Gastroesophageal sphincter (tissue), 4 donors: ENCODE measurements at regions not wholly inside any gene's neighbourhood (a gene's known extent, or its start where the extent isn't known, plus 50 kb on each side); places are given as distances from the start of the nearest gene placed in this dataset.

Source experiments
- ATAC-seq: fragments of 150-250 bp; one replicate; pipeline ENCODE4 v1.9.1; 2016; ENCODE audit warnings: mild to moderate bottlenecking, moderate library complexity
- H3K27ac ChIP-seq, 4 donors: fragments of 200-600 bp; sonication (generic) in 3 of 4; 1 replicate in 3 of 4; 2 replicates in 1 of 4; pipeline ENCODE4 v1.5.1; 2016 to 2019
- H3K27me3 ChIP-seq: fragments of 200-600 bp; sonication (generic); one replicate; pipeline ENCODE4 v1.5.1; 2019
- H3K36me3 ChIP-seq, 2 donors: fragments of 200-600 bp; sonication (generic); one replicate each; pipeline ENCODE4 v1.5.1; 2019; ENCODE audit warnings: control low read depth in 1 of 2
- H3K4me1 ChIP-seq, 3 donors: fragments of 200-600 bp; sonication (generic); 1 replicate in 2 of 3; 2 replicates in 1 of 3; pipeline ENCODE4 v1.5.1; 2016 to 2019; ENCODE audit warnings: control low read depth in 2 of 3
- H3K4me3 ChIP-seq, 2 donors: fragments of 200-600 bp; sonication (generic); one replicate each; pipeline ENCODE4 v1.5.1; 2019; ENCODE audit warnings: mild to moderate bottlenecking in 1 of 2, moderate library complexity in 1 of 2
- H3K9me3 ChIP-seq, 3 donors: fragments of 200-600 bp; sonication (generic); one replicate each; pipeline ENCODE4 v1.5.1; 2017 to 2019; ENCODE audit warnings: control low read depth in 2 of 3
- CTCF ChIP-seq, 4 experiments: fragments of 200-600 bp in 2 of 4; fragments of 450-650 bp in 2 of 4; sonication (generic) in 1 of 4; IDR thresholded peaks; one replicate each; pipeline ENCODE4 v1.5.1; 2017 to 2019; ENCODE audit warnings: antibody characterized with exemption in 4 of 4, mild to moderate bottlenecking in 2 of 4, moderate library complexity in 2 of 4
- EP300 ChIP-seq: sonication (generic); formaldehyde crosslinking; IDR thresholded peaks from one replicate; pipeline ENCODE4 v1.6.1; 2017; ENCODE audit warnings: antibody characterized with exemption, mild to moderate bottlenecking
- POLR2A ChIP-seq, 2 donors: fragments of 450-650 bp; IDR thresholded peaks; one replicate each; pipeline ENCODE4 v1.6.1; 2017; ENCODE audit warnings: antibody characterized with exemption in 2 of 2, mild to moderate bottlenecking in 2 of 2, moderate library complexity in 1 of 2
- POLR2AphosphoS5 ChIP-seq: sonication (generic); formaldehyde crosslinking; IDR thresholded peaks from one replicate; pipeline ENCODE4 v1.6.1; 2017; ENCODE audit warnings: antibody characterized with exemption
- WGBS, 2 donors: methylation state at CpG; one replicate each; pipeline ENCODE4 v1.1.5; 2018; ENCODE audit warnings: low coverage in 1 of 2; 5-methylcytosine and 5-hydroxymethylcytosine counted together

- H3K27me3 ChIP-seq: peaks cover 8% of the 10 kb centered on the region
- 37 to 48% methylated on average over 3 to 4 of the region's 4 CpGs for WGBS, 2 donors
- no peak for TF ChIP-seq POLR2AphosphoS5
- no peak for TF ChIP-seq POLR2A (IDR thresholded peaks at IDR 0.05)
- TF ChIP-seq EP300: no peak
- TF ChIP-seq CTCF (IDR thresholded peaks at IDR 0.05): no peak
These were observed 260.2 kb downstream of the INSIG2 start for GRCh38 chr2:118348380-118349034.

GRCh38 chr2:118345465-118345864, 257.2 kb downstream of the INSIG2 start:
- Histone ChIP-seq H3K9me3 (peaks cover 0 to 4% (median 0%) of the 10 kb centered on the region in 3 donors), H3K27ac (no peak overlapping the region), H3K4me1 (no peaks in the 10 kb centered on the region), H3K36me3 (no peaks in the 10 kb centered on the region), H3K4me3 (no peak overlapping the region), H3K27me3 (peaks cover 8% of the 10 kb centered on the region)
- no peak for TF ChIP-seq CTCF (IDR thresholded peaks at IDR 0.05)
- TF ChIP-seq POLR2AphosphoS5: no peak
- TF ChIP-seq EP300: no peak
- no peak for TF ChIP-seq POLR2A (IDR thresholded peaks at IDR 0.05)
- WGBS, 2 donors: 63 to 76% methylated on average over 2 to 3 of the region's 3 CpGs
- no peak for ATAC-seq

More at GRCh38 chr2:118348380-118349034, 260.2 kb downstream of the INSIG2 start:
- H3K9me3 ChIP-seq: no peaks in the 10 kb centered on the region
- no peak overlapping the region for H3K4me3 ChIP-seq
- no peaks in the 10 kb centered on the region for H3K4me1 ChIP-seq
- ATAC-seq: no peak
- no peaks in the 10 kb centered on the region for H3K36me3 ChIP-seq
- H3K27ac ChIP-seq: no peak overlapping the region

- TF ChIP-seq CTCF (IDR thresholded peaks at IDR 0.05) (no peak), EP300 (no peak)
- Histone ChIP-seq H3K4me1 (no peaks in the 10 kb centered on the region), H3K36me3 (no peaks in the 10 kb centered on the region), H3K27me3 (no peaks in the 10 kb centered on the region), H3K4me3 (no peak overlapping the region), H3K9me3 (peaks cover 0 to 14% (median 0%) of the 10 kb centered on the region in 3 donors), H3K27ac (no peak overlapping the region)
- WGBS, 2 donors: no CpG with 5 or more reads among the region's 5 CpGs
- ATAC-seq: no peak
These were observed 251.8 kb downstream of the INSIG2 start for GRCh38 chr2:118340103-118340502.

GRCh38 chr2:118339386-118339785, 251.1 kb downstream of the INSIG2 start:
- H3K4me3 ChIP-seq: no peak overlapping the region

More at GRCh38 chr2:118339386-118339785, 251.1 kb downstream of the INSIG2 start:
- no peaks in the 10 kb centered on the region for H3K27me3 ChIP-seq
- no peaks in the 10 kb centered on the region for H3K4me1 ChIP-seq
- H3K27ac ChIP-seq: no peak overlapping the region
- TF ChIP-seq EP300 (no peak), POLR2A (IDR thresholded peaks at IDR 0.05) (no peak), POLR2AphosphoS5 (no peak), CTCF (IDR thresholded peaks at IDR 0.05) (no peak)
- H3K36me3 ChIP-seq: no peaks in the 10 kb centered on the region
- H3K9me3 ChIP-seq: peaks cover 0 to 14% (median 0%) of the 10 kb centered on the region in 3 donors
- 100% methylated on average over 1 of the region's 1 CpG for WGBS, 2 donors
- no peak for ATAC-seq
